K562 (cell line): ENCODE measurements at regions not wholly inside any gene's neighbourhood (a gene's known extent, or its start where the extent isn't known, plus 50 kb on each side); places are given as distances from the start of the nearest gene placed in this dataset.

ENCODE experiments used
- ATAC-seq: fragments of 200-7000 bp; cut with Tn5 transposase; 3 replicates; pipeline ENCODE4 v1.9.1; 2020; ENCODE audit warnings: moderate library complexity
- BruUV-seq: library from RNA; stranded (reverse); fragments of 400-500 nt; replicated peaks from 2 replicates; lab custom pipeline; 2021; lab: Mats Ljungman, UMichigan
- CTCF ChIA-PET: fragments of 300-600 bp; formaldehyde crosslinking; extraction: SDS; loops from one replicate; lab custom pipeline; 2021; ENCODE audit warnings: low intra/inter-chr PET ratio; lab: Yijun Ruan, JAX
- POLR2A ChIA-PET: fragments of 300-600, 350-650 bp; sonication (Branson Sonifier 250); formaldehyde crosslinking; extraction: SDS; loops from one replicate; lab custom pipeline; 2021; ENCODE audit warnings: antibody characterized with exemption, inconsistent platforms; lab: Yijun Ruan, JAX
- DNase-seq, 4 experiments: peaks; one replicate each; pipeline versions ENCODE4 v3.0.0 to v3.0.0-alpha.2; 2011 to 2018; ENCODE audit warnings: low spot score in 3 of 4, mixed read lengths in 3 of 4; ENCODE audit errors: extremely low read depth in 1 of 4
- FAIRE-seq: peaks from 2 replicates; lab custom pipeline; 2011; peaks lifted over from hg19 to GRCh38; lab: Jason Lieb, UNC
- H2AFZ ChIP-seq: 2 replicates; pipeline ENCODE4 v1.6.0; 2011; ENCODE audit warnings: low read depth, low read length, control low read depth, inconsistent platforms
- H3K27ac ChIP-seq: fragments of 200-600 bp; 3 replicates; pipeline ENCODE4 v1.8.0; 2011; ENCODE audit warnings: low read depth, mild to moderate bottlenecking, control low read depth, inconsistent platforms, low read length, moderate library complexity, mixed read lengths; ENCODE audit errors: extremely low read depth
- H3K27me3 ChIP-seq, 2 experiments: fragments of 300-600 bp in 1 of 2; 2 replicates in 1 of 2; 3 replicates in 1 of 2; pipeline versions ENCODE4 v1.6.0 to v1.8.0; 2011; ENCODE audit warnings: inconsistent platforms in 2 of 2, low read length in 2 of 2, mild to moderate bottlenecking in 1 of 2, mixed read lengths in 1 of 2, moderate library complexity in 1 of 2; ENCODE audit not compliant: control insufficient read depth in 2 of 2, insufficient read depth in 2 of 2
- H3K36me3 ChIP-seq: fragments of 300-600 bp; 3 replicates; pipeline ENCODE4 v1.8.0; 2011; ENCODE audit warnings: mild to moderate bottlenecking, low read length, inconsistent platforms; ENCODE audit not compliant: control insufficient read depth, insufficient read depth
- H3K4me1 ChIP-seq, 2 experiments: fragments of 200-600 bp in 1 of 2; replicated peaks in 1 of 2; 2 replicates in 1 of 2; 3 replicates in 1 of 2; pipeline versions ENCODE4 v1.5.1 to v1.8.0; 2011; ENCODE audit warnings: inconsistent platforms in 2 of 2, low read length in 2 of 2, mild to moderate bottlenecking in 1 of 2, mixed read lengths in 1 of 2, moderate library complexity in 1 of 2; ENCODE audit not compliant: control insufficient read depth in 2 of 2, insufficient read depth in 2 of 2
- H3K4me2 ChIP-seq: 2 replicates; pipeline ENCODE4 v1.6.1; 2011; ENCODE audit warnings: low read length, control low read depth, inconsistent platforms, mixed read lengths; ENCODE audit not compliant: insufficient read depth
- H3K4me3 ChIP-seq: fragments of 200-600 bp; sonication (generic), shearing (Covaris generic); 2 replicates; pipeline ENCODE4 v1.5.1; 2016; ENCODE audit warnings: control low read depth, inconsistent platforms
- H3K79me2 ChIP-seq: fragments of 200-600 bp; 3 replicates; pipeline ENCODE4 v1.8.0; 2011; ENCODE audit warnings: low read length, inconsistent platforms; ENCODE audit not compliant: control insufficient read depth, insufficient read depth
- H3K9ac ChIP-seq, 2 experiments: 2 replicates each; pipeline versions ENCODE4 v1.6.0 to v1.6.1; 2011; ENCODE audit warnings: low read depth in 2 of 2, low read length in 2 of 2, control low read depth in 1 of 2, inconsistent platforms in 1 of 2, mild to moderate bottlenecking in 1 of 2, mixed read lengths in 1 of 2; ENCODE audit not compliant: insufficient read depth in 1 of 2
- H3K9me1 ChIP-seq: one replicate; pipeline ENCODE4 v1.6.0; 2011; ENCODE audit warnings: inconsistent platforms, mild to moderate bottlenecking, low read length, moderate library complexity; ENCODE audit not compliant: control insufficient read depth, insufficient read depth
- H3K9me3 ChIP-seq: replicated peaks from 2 replicates; pipeline ENCODE4 v1.5.1; 2011; ENCODE audit warnings: low read depth, low read length, inconsistent platforms; ENCODE audit not compliant: control insufficient read depth, insufficient read depth
- H4K20me1 ChIP-seq: replicated peaks from 2 replicates; pipeline ENCODE4 v1.6.1; 2011; ENCODE audit warnings: low read length, inconsistent platforms, mixed read lengths; ENCODE audit not compliant: control insufficient read depth, insufficient read depth
- DACH1 ChIP-seq: fragments of 450-650 bp; IDR thresholded peaks from 2 replicates; pipeline ENCODE4 v1.6.1; 2018; ENCODE audit not compliant: partially characterized antibody
- ILK ChIP-seq: fragments of 450-650 bp; IDR thresholded peaks from 2 replicates; pipeline ENCODE4 v1.6.1; 2016; ENCODE audit warnings: missing genetic modification characterization, low read depth, mild to moderate bottlenecking, missing compliant biosample characterization, moderate library complexity, borderline replicate concordance
- PRMT5 ChIP-seq: sonication (generic); formaldehyde crosslinking; IDR thresholded peaks from 2 replicates; pipeline ENCODE4 v1.5.0; 2020; ENCODE audit warnings: missing genetic modification reagents
- SAFB2 ChIP-seq: fragments of 200-400 bp; formaldehyde crosslinking; IDR thresholded peaks from 2 replicates; pipeline ENCODE4 v1.6.1; 2018; ENCODE audit warnings: borderline replicate concordance, low read length, low read depth, moderate library complexity; ENCODE audit not compliant: severe bottlenecking
- TAL1 ChIP-seq: fragments of 450-650 bp; IDR thresholded peaks from 2 replicates; pipeline ENCODE4 v1.6.1; 2016; ENCODE audit warnings: mild to moderate bottlenecking
- ZNF23 ChIP-seq: fragments of 250-450 bp; sonication (Bioruptor Pico); IDR thresholded peaks from 2 replicates; pipeline ENCODE4 v1.4.0; 2020; ENCODE audit warnings: mild to moderate bottlenecking
- WGBS: fragments of 100-300 bp; shearing (Covaris generic); methylation state at CpG from one replicate; pipeline ENCODE4 v1.1.6; 2016; ENCODE audit warnings: low coverage, mixed read lengths; ENCODE audit not compliant: insufficient coverage; ENCODE audit errors: missing lambda C conversion rate; 5-methylcytosine and 5-hydroxymethylcytosine counted together
- in situ Hi-C: fragments of 300-500 bp; cut with MboI; formaldehyde crosslinking; loops from 4 replicates; pipeline ENCODE4 v1.15.0; 2018; ENCODE audit warnings: inconsistent platforms, mixed read lengths
- intact Hi-C: fragments of 100-400 bp; cut with micrococcal nuclease; formaldehyde crosslinking; loops from 2 replicates; pipeline ENCODE4 v1.14.2; 2022
- TF ChIP-seq, protein P1 (sequence below): fragments of 250-450 bp; sonication (Bioruptor Pico); IDR thresholded peaks from 2 replicates; pipeline ENCODE4 v1.4.0; 2020
- TF ChIP-seq, protein P2 (sequence below): fragments of 250-450 bp; sonication (Bioruptor Pico); IDR thresholded peaks from 2 replicates; pipeline ENCODE4 v1.8.0; 2022; ENCODE audit warnings: moderate library complexity, mild to moderate bottlenecking, inconsistent platforms
- TF ChIP-seq, protein P3 (sequence below): fragments of 250-450 bp; sonication (Bioruptor Pico); IDR thresholded peaks from 2 replicates; pipeline ENCODE4 v1.8.0; 2021; ENCODE audit warnings: moderate library complexity, mild to moderate bottlenecking, inconsistent platforms
- TF ChIP-seq, protein P4 (sequence below), 2 experiments: fragments of 450-650 bp in 1 of 2; sonication (generic) in 1 of 2; formaldehyde crosslinking; conservative IDR thresholded peaks; 2 replicates each; pipeline versions ENCODE4 v1.4.0 to v1.8.1; 2020 to 2022; ENCODE audit warnings: mild to moderate bottlenecking in 1 of 2, missing genetic modification reagents in 1 of 2
- TF ChIP-seq, protein P5 (sequence below): fragments of 450-650 bp; IDR thresholded peaks from 2 replicates; pipeline ENCODE4 v1.6.1; 2017; ENCODE audit warnings: mild to moderate bottlenecking, moderate library complexity

DNA sequence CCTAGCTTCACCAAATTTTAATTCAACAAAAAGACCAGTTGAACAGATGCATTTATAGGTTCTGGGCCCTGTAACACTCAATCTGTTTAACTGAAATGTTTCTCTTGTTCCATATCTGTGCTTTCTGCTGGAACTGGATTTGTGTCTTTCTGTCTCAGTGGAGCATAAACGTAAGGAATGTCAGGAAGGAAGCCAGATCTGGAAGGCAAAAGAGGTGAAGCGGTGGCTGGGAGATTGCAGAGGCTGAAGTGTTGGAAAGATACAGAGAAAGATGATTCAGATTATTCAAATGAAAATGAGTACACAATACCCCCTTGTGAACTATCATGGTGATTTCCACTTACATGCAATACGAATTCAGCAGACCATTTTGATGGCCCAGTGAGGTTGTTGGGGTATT is 406.8 kb downstream of the BRINP1 start:
- TF ChIP-seq, protein P1, sequence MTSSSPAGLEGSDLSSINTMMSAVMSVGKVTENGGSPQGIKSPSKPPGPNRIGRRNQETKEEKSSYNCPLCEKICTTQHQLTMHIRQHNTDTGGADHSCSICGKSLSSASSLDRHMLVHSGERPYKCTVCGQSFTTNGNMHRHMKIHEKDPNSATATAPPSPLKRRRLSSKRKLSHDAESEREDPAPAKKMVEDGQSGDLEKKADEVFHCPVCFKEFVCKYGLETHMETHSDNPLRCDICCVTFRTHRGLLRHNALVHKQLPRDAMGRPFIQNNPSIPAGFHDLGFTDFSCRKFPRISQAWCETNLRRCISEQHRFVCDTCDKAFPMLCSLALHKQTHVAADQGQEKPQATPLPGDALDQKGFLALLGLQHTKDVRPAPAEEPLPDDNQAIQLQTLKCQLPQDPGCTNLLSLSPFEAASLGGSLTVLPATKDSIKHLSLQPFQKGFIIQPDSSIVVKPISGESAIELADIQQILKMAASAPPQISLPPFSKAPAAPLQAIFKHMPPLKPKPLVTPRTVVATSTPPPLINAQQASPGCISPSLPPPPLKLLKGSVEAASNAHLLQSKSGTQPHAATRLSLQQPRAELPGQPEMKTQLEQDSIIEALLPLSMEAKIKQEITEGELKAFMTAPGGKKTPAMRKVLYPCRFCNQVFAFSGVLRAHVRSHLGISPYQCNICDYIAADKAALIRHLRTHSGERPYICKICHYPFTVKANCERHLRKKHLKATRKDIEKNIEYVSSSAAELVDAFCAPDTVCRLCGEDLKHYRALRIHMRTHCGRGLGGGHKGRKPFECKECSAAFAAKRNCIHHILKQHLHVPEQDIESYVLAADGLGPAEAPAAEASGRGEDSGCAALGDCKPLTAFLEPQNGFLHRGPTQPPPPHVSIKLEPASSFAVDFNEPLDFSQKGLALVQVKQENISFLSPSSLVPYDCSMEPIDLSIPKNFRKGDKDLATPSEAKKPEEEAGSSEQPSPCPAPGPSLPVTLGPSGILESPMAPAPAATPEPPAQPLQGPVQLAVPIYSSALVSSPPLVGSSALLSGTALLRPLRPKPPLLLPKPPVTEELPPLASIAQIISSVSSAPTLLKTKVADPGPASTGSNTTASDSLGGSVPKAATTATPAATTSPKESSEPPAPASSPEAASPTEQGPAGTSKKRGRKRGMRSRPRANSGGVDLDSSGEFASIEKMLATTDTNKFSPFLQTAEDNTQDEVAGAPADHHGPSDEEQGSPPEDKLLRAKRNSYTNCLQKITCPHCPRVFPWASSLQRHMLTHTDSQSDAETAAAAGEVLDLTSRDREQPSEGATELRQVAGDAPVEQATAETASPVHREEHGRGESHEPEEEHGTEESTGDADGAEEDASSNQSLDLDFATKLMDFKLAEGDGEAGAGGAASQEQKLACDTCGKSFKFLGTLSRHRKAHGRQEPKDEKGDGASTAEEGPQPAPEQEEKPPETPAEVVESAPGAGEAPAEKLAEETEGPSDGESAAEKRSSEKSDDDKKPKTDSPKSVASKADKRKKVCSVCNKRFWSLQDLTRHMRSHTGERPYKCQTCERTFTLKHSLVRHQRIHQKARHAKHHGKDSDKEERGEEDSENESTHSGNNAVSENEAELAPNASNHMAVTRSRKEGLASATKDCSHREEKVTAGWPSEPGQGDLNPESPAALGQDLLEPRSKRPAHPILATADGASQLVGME (CRISPR knock-in tag) = no peak
- TF ChIP-seq ZNF23 (CRISPR knock-in tag) (no peak), PRMT5 (CRISPR knock-in tag) (no peak), DACH1 (no peak), ILK (tag) (no peak), TAL1 (no peak), SAFB2 (no peak)
- TF ChIP-seq, protein P2, sequence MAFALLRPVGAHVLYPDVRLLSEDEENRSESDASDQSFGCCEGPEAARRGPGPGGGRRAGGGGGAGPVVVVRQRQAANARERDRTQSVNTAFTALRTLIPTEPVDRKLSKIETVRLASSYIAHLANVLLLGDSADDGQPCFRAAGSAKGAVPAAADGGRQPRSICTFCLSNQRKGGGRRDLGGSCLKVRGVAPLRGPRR (CRISPR knock-in tag) = no peak
- TF ChIP-seq, protein P3, sequence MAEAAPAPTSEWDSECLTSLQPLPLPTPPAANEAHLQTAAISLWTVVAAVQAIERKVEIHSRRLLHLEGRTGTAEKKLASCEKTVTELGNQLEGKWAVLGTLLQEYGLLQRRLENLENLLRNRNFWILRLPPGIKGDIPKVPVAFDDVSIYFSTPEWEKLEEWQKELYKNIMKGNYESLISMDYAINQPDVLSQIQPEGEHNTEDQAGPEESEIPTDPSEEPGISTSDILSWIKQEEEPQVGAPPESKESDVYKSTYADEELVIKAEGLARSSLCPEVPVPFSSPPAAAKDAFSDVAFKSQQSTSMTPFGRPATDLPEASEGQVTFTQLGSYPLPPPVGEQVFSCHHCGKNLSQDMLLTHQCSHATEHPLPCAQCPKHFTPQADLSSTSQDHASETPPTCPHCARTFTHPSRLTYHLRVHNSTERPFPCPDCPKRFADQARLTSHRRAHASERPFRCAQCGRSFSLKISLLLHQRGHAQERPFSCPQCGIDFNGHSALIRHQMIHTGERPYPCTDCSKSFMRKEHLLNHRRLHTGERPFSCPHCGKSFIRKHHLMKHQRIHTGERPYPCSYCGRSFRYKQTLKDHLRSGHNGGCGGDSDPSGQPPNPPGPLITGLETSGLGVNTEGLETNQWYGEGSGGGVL (CRISPR knock-in tag) = no peak
- TF ChIP-seq, protein P4, sequence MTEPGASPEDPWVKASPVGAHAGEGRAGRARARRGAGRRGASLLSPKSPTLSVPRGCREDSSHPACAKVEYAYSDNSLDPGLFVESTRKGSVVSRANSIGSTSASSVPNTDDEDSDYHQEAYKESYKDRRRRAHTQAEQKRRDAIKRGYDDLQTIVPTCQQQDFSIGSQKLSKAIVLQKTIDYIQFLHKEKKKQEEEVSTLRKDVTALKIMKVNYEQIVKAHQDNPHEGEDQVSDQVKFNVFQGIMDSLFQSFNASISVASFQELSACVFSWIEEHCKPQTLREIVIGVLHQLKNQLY (CRISPR knock-in tag; conservative IDR thresholded peaks at IDR 0.05) = no peak
- TF ChIP-seq, protein P5, sequence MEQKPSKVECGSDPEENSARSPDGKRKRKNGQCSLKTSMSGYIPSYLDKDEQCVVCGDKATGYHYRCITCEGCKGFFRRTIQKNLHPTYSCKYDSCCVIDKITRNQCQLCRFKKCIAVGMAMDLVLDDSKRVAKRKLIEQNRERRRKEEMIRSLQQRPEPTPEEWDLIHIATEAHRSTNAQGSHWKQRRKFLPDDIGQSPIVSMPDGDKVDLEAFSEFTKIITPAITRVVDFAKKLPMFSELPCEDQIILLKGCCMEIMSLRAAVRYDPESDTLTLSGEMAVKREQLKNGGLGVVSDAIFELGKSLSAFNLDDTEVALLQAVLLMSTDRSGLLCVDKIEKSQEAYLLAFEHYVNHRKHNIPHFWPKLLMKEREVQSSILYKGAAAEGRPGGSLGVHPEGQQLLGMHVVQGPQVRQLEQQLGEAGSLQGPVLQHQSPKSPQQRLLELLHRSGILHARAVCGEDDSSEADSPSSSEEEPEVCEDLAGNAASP = no peak
- Histone ChIP-seq H4K20me1 (no peaks in the 10 kb centered on the region), H3K36me3 (no peaks in the 10 kb centered on the region), H3K9ac (no peak overlapping the region), H3K4me2 (no peak overlapping the region), H3K9me1 (no peaks in the 10 kb centered on the region), H3K9me3 (0 out of 2 replicates have a peak, but pooled peaks cover 1% of the 10 kb centered on the region), H3K27ac (no peak overlapping the region), H3K4me1 (no peaks in the 10 kb centered on the region), H3K79me2 (no peaks in the 10 kb centered on the region), H3K27me3 (no peaks in the 10 kb centered on the region), H2AFZ (no peak overlapping the region), H3K4me3 (no peak overlapping the region)
- no TSS peak for BruUV-seq
- DNase-seq (no peak), ATAC-seq (no peak), FAIRE-seq (no peak)
- POLR2A ChIA-PET = no interaction called here
- WGBS = 0% methylated on average over 3 of the region's 3 CpGs
- CTCF ChIA-PET = no interaction called here
- intact Hi-C loops (no loop called here), in situ Hi-C loops (no loop called here)
